ENCODE measurements at regions not wholly inside any gene's neighbourhood (a gene's known extent, or its start where the extent isn't known, plus 50 kb on each side); places are given as distances from the start of the nearest gene placed in this dataset.

DNA sequence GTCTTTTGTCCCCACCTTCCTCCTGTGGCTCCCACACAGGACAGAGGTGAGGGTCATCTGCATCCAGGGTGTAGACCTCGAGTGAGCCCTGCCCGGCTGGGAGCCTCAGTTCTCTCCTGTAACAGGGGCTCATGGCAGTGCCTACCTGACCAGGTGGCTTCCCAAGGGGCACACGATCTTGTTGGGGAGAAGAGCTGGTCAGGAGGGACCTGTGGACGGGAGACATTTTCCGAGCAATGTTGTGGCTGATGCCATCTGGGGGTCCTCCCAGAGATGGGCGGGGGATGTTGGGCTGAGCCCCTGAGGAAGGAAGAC is 51.9 kb downstream of the CEBPB start:
- no peak overlapping the region for H3K27ac ChIP-seq
- TF ChIP-seq ZFX (IDR thresholded peaks at IDR 0.05) = no peak
- TF ChIP-seq, protein P1, sequence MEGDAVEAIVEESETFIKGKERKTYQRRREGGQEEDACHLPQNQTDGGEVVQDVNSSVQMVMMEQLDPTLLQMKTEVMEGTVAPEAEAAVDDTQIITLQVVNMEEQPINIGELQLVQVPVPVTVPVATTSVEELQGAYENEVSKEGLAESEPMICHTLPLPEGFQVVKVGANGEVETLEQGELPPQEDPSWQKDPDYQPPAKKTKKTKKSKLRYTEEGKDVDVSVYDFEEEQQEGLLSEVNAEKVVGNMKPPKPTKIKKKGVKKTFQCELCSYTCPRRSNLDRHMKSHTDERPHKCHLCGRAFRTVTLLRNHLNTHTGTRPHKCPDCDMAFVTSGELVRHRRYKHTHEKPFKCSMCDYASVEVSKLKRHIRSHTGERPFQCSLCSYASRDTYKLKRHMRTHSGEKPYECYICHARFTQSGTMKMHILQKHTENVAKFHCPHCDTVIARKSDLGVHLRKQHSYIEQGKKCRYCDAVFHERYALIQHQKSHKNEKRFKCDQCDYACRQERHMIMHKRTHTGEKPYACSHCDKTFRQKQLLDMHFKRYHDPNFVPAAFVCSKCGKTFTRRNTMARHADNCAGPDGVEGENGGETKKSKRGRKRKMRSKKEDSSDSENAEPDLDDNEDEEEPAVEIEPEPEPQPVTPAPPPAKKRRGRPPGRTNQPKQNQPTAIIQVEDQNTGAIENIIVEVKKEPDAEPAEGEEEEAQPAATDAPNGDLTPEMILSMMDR (conservative IDR thresholded peaks at IDR 0.05) = no peak

DNA sequence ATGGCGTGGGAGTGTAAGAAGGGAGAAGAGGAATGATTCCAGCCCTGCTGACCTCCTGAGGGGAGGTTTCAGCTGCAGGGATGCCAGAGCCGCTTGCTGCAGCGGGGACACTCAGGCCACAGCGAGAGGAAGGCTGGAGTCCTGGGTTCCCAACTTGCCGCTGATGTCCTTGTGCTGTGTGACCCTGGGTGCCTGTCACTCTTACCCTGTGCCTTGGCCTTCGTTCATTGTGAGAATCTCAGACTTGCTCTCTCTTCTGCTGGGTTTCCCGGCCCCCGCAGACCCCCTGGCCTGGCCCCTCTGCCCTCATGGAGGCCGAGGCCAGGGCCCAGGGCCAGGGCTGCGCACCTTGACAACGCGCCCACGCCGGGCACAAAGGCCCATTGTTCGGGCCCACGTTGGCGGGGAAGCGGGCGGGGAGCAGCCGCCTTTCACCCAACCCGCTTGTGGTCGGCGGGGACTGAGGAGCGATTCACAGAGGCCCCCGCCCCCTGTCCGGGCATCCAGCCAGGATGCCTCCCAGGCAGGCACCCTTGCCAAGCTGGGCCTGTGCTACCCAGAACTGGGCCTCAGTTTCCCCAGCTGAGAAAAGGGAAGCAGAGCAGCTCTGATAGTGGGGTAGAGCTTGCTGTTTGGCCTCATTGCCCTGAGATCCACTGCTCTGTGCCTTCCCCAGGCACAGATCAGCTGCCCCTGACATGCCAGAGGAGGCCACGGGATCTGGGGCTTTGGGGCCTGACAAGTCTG is 52.4 kb downstream of the CEBPB start:
- H3K27ac ChIP-seq = no peak overlapping the region
- no peak for TF ChIP-seq ZFX (IDR thresholded peaks at IDR 0.05)
- TF ChIP-seq, protein P1 (conservative IDR thresholded peaks at IDR 0.05) = no peak

DNA sequence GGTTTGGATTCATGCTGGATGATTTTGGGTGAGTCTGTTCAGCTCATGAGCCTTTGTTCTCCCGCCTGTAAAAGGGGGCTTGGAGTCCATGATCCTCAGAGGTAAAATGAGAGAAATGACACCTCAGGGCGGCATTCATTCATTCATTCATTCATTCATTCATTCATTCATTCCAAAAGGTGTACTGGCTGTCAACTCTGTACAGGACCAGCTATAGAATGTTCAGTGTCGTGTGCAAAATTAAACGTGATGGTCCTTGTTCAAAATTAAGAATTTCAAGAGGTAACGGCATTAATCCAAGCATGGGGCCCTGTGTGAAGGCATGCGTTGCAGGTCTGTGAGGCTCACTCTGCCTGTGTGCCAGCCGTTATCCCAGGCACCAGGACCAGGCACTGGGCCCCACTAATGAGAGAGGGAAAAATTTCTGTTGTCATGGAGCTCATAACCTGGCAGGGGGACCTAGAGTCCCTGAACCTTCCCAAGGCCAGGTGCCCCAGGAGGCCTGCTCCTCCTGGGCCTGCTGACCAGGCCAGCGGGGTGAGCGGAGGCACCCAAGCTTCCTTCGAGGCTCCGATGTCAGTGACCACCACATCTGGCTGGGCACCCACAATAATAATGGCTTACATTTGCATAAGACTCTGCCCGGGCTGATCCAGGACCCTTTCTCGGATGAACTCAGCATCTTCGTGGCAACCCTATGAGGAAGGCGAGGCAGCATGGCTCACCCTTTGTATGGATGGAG is 53.2 kb downstream of the CEBPB start:
- no peak for TF ChIP-seq ZFX (IDR thresholded peaks at IDR 0.05)
- TF ChIP-seq, protein P1 (conservative IDR thresholded peaks at IDR 0.05) = no peak
- H3K27ac ChIP-seq = no peak overlapping the region

DNA sequence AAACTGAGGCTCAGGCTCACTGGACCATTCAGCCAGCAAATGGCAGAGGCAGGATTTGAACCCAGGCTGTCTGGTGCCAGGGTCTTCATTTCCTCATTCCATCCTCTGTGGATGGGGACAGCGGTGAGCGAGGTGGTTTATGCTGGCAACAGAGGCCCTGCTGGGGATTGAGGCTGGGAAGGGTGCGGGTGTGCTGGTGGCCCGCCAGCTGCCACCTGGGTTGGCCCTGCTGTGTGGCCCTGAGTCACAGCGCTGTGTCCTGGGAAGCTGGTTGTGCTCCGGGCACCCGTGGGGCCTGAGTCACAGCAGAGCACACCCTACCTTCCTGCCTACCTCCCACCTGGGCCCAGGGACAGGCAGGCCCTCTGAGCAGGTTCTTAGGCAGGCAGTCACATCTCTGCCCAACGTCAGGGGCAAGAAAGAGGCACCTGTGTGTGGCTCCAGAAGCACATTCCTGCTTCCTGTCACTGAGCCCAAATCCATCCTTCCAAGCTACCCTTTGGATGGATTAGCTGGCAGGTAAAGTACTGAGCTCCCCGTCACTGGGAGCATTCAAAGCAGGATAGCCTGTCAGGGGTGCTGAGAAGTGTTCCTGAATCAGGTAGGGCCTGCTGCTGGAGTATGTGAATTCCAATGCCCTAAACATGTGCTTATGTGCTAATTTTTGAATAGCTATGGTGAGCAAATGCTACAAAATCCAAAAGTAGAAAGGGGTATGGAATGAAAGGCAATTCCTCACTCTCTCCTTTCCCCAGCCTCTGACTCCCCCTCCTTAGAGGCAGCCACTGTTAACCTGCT is 53.9 kb downstream of the CEBPB start:
- no peak overlapping the region for H3K27ac ChIP-seq
- TF ChIP-seq ZFX (IDR thresholded peaks at IDR 0.05) = no peak
- TF ChIP-seq, protein P1 (conservative IDR thresholded peaks at IDR 0.05) = no peak

DNA sequence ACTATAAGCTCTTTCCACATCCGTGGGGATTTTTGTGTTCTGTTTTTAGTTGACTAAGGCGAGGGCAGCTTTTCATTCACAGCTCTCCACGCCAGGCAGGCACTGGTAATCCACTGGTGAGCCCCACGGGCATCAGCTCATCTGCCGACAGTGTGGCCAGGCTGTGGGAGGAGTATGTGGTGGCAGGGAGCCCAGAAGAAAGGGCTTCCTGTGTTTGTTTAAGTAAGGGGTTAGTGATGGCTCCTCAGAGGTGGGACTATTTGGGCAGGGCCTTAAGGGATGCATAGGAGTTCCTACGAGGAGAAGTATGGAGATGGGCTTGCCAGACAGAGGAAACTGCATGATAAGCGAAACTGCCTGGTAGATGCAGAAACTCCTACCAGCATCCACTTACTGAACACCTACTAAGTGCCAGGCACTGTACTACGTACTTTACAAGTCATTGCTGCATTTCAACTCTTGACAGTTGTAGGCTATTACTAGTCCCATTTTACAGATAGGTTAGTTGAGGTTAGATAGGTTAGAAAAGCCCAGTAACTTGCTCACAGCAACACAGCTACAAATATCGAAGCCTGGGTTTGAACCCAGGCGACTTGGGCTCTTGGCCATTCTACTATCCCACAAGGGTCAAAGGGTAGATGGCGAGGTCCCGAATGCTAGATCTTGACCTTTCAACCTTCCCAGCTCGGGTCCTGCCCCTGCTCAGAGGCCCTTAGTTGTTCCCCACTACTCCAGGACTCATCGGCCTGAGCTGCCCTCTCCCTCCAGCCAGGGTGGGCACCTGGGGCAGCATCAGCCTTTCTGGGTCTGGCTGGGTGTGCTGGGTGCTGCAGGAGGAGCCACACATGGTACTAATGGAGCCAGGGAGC is 55.1 kb downstream of the CEBPB start:
- no peak for TF ChIP-seq ZFX (IDR thresholded peaks at IDR 0.05)
- TF ChIP-seq, protein P1 (conservative IDR thresholded peaks at IDR 0.05) = no peak
- no peak overlapping the region; the same call in 1 of the 2 replicates for H3K27ac ChIP-seq

DNA sequence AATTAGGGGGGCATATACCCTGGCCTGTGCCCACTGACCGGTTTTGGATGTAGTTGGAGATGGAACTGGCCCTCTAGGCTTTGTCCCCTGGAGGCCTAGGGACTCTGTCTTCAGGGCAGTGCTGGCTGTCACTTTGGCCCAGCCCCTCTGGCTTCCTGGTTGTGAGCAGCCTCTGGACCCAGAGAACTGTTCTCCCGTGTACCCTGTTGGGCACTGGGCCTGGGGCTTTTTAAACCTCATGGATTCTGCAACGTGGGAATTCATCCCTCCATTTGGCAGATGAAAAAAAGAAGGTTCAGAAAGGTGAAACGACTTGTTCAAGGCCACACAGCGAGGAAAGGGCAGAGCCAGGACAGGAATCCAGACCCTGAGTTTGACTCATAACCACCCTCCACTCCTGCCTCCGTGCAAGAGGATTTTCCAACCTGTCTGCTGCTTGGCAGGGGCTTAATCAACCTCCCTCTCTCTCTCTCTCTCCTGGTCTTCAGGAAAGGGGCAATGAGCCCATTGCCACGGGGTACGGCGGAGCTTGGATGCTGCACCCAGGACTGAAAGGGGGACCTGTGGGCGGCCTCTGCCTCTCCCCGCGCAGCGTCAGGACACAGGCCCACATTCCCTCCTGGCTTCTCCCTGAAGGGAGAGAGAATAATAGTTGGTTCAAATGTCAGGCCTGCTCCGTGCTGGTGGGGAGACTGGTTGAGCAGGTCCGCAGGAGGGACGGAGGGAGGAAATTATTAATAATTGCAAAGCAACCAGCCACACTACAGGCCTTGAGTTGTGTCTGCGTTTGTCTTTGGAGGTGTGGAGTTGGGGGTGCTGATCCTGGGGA is 56.0 kb downstream of the CEBPB start:
- TF ChIP-seq, protein P1 (conservative IDR thresholded peaks at IDR 0.05) = no peak
- TF ChIP-seq ZFX (IDR thresholded peaks at IDR 0.05) = 0 out of 2 replicates have a peak, but pooled peaks have one; percentile 21
- H3K27ac ChIP-seq = peak overlapping the region; percentile 35
